BLaER1 (cell line): ENCODE measurements at regions not wholly inside any gene's neighbourhood (a gene's known extent, or its start where the extent isn't known, plus 50 kb on each side); places are given as distances from the start of the nearest gene placed in this dataset.

Experiments
- H3K27ac ChIP-seq: shearing (Covaris generic); formaldehyde crosslinking; 2 replicates; pipeline ENCODE4 v1.8.1; 2022
- H3K27me3 ChIP-seq: shearing (Covaris generic); formaldehyde crosslinking; 2 replicates; pipeline ENCODE4 v1.8.1; 2022
- H3K36me3 ChIP-seq: shearing (Covaris generic); formaldehyde crosslinking; 2 replicates; pipeline ENCODE4 v1.8.1; 2022
- H3K4me1 ChIP-seq: shearing (Covaris generic); formaldehyde crosslinking; 2 replicates; pipeline ENCODE4 v1.8.1; 2022
- H3K4me2 ChIP-seq: shearing (Covaris generic); formaldehyde crosslinking; 2 replicates; pipeline ENCODE4 v1.8.1; 2022
- H3K4me3 ChIP-seq: shearing (Covaris generic); formaldehyde crosslinking; 2 replicates; pipeline ENCODE4 v1.8.1; 2022
- H3K9ac ChIP-seq: shearing (Covaris generic); formaldehyde crosslinking; 2 replicates; pipeline ENCODE4 v1.8.1; 2022
- H3K9me3 ChIP-seq: shearing (Covaris generic); formaldehyde crosslinking; 2 replicates; pipeline ENCODE4 v1.8.1; 2022
- H4K20me1 ChIP-seq: shearing (Covaris generic); formaldehyde crosslinking; 2 replicates; pipeline ENCODE4 v1.8.1; 2022
- Cebpa-rat ChIP-seq: shearing (Covaris generic); IDR thresholded peaks from 2 replicates; pipeline ENCODE4 v1.8.1; 2022

DNA sequence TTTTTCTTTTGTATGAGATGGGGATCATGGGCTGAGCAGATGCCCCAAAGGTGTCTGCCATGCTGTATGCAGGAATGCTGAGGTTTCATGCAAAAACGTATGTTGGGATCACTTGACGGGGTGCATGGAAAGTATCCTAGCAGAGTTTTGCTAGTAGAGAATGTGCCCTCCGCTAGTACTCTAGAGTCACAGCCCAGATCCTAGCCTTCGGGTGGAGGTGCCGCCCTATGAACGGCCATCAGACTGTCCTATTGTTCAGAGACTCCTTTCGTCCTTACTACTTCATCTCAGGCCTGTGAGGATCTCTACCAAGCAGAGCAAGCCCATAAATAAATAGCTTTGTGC lies 69.6 kb upstream of the SPATA31E1 start:
- Histone ChIP-seq H3K36me3 (no peaks in the 10 kb centered on the region), H3K9ac (no peak overlapping the region), H3K4me1 (peaks cover 10% of the 10 kb centered on the region), H3K27me3 (no peaks in the 10 kb centered on the region), H3K4me2 (peak overlapping the region; percentile 33; the same call in 1 of the 2 replicates), H3K9me3 (peaks cover 21% of the 10 kb centered on the region), H4K20me1 (no peaks in the 10 kb centered on the region), H3K27ac (no peak overlapping the region), H3K4me3 (no peak overlapping the region)
- TF ChIP-seq Cebpa-rat = no peak

DNA sequence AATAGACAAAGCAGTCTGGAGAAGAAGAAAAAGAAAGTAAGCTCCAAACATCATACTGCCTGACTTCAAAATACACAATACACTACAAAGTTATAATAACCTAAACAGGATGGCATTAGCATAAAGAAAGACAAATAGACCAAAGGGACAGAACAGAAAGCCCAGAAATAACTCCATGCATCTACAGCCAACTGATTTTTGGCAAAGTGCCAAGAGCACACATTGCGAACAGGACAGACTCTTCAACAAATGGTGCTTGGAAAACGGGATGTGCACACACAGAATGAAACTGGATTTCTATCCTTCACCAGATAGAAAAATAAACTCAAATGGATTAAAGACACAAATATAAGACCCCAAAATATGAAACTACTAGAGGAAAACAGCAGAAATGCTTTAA lies 66.6 kb upstream of the SPATA31E1 start:
- H3K27me3 ChIP-seq = no peaks in the 10 kb centered on the region
- H4K20me1 ChIP-seq = no peaks in the 10 kb centered on the region
- peaks cover 10% of the 10 kb centered on the region for H3K4me1 ChIP-seq
- H3K36me3 ChIP-seq = no peaks in the 10 kb centered on the region
- H3K27ac ChIP-seq = no peak overlapping the region
- no peak overlapping the region for H3K9ac ChIP-seq
- TF ChIP-seq Cebpa-rat = no peak
- H3K4me3 ChIP-seq = no peak overlapping the region
- no peak overlapping the region for H3K4me2 ChIP-seq
- no peaks in the 10 kb centered on the region for H3K9me3 ChIP-seq

DNA sequence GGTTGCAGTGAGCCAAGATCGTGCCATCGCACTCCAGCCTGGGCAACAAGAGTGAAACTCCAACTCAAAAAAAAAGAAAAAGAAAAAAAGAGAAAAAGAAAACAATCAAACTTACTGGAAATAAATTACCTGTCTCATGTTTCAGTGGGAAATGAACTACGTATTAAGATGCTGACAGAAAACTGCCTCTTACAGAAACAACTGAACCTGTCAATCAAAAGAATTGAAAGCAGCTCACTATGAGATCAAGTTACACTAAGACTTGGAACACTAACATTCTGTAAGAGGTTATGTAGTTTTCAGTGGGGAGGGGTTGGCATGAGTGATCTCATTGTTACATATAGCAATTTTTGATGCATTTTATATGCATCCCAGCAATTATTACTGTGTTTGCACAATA lies 64.4 kb upstream of the SPATA31E1 start:
- no peaks in the 10 kb centered on the region for H3K27me3 ChIP-seq
- H3K4me3 ChIP-seq = no peak overlapping the region
- TF ChIP-seq Cebpa-rat = no peak
- H3K4me2 ChIP-seq = no peak overlapping the region
- H3K9ac ChIP-seq = no peak overlapping the region
- no peaks in the 10 kb centered on the region for H3K4me1 ChIP-seq
- no peaks in the 10 kb centered on the region for H4K20me1 ChIP-seq
- no peak overlapping the region for H3K27ac ChIP-seq
- H3K36me3 ChIP-seq = no peaks in the 10 kb centered on the region
- no peaks in the 10 kb centered on the region for H3K9me3 ChIP-seq

DNA sequence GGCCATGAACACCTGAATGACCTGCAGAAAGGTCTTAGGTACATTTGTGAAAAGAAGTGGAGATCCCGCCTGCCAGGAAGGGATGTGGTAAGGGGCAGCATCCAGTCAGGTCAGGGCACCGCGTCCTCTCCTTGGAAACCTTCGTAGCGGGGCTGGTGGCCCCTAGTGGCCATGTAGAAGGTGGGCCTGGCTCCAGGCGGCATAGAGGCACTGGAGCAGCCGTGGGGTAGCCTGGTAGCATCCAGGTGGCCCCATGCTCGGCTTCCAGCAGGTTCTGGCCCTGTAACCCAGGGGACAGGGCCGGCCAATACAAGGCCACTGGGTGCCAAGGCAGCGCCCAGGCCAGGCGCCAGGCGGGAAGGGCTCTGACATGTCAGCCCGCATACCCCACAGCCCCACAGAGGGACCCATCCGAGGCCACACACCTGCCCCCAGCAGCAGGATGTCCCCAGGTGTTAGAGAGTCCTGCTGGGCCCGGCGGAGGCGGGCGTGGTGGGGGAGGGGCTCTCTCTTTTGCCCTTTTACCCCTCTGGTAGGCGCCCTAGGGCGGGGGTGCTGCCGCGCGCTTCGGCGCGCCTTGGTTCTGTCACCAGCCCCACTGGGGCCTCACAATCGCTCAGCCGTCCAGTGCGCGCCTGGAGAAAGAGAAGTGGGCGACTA lies 58.3 kb upstream of the SPATA31E1 start:
- no peak for TF ChIP-seq Cebpa-rat

DNA sequence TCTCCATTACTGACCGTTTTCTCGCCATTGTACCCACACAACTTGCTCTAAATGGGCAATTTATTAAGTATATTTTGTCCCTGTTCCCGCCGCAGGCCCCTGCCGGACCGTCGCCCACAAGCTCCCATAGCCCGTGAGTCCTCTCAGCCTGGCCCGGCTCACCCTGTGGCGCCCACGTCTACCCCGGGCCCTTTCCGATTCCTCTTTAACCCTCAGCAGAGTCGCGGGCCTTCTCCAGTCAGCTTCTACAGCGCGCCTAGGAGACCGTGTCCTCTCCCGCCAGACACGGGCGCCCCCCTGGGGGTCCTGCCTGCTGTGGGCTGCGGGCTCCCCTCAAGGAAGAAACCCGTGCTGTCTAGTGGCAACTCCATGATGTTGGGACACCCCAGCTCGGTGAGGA lies 57.8 kb upstream of the SPATA31E1 start:
- H3K4me2 ChIP-seq = no peak overlapping the region
- no peaks in the 10 kb centered on the region for H3K4me1 ChIP-seq
- H3K27me3 ChIP-seq = no peaks in the 10 kb centered on the region
- no peak overlapping the region for H3K4me3 ChIP-seq
- peaks cover 14% of the 10 kb centered on the region for H3K9me3 ChIP-seq
- H3K36me3 ChIP-seq = no peaks in the 10 kb centered on the region
- no peak overlapping the region for H3K9ac ChIP-seq
- no peak for TF ChIP-seq Cebpa-rat
- H4K20me1 ChIP-seq = no peaks in the 10 kb centered on the region
- no peak overlapping the region for H3K27ac ChIP-seq

More for the DNA sequence above, 58.3 kb upstream of the SPATA31E1 start:
- no peak overlapping the region for H3K4me2 ChIP-seq
- peaks cover 14% of the 10 kb centered on the region for H3K9me3 ChIP-seq
- H3K9ac ChIP-seq = no peak overlapping the region
- no peak overlapping the region for H3K4me3 ChIP-seq
- no peaks in the 10 kb centered on the region for H4K20me1 ChIP-seq
- H3K36me3 ChIP-seq = no peaks in the 10 kb centered on the region
- no peaks in the 10 kb centered on the region for H3K4me1 ChIP-seq
- no peaks in the 10 kb centered on the region for H3K27me3 ChIP-seq
- H3K27ac ChIP-seq = no peak overlapping the region

GRCh38 chr9:87826331-87826730 lies 56.3 kb upstream of the SPATA31E1 start:
- Histone ChIP-seq H3K9me3 (peaks cover 14% of the 10 kb centered on the region), H4K20me1 (no peaks in the 10 kb centered on the region), H3K4me1 (no peaks in the 10 kb centered on the region), H3K4me2 (no peak overlapping the region), H3K27me3 (no peaks in the 10 kb centered on the region), H3K36me3 (no peaks in the 10 kb centered on the region), H3K9ac (no peak overlapping the region), H3K4me3 (no peak overlapping the region), H3K27ac (no peak overlapping the region)
- no peak for TF ChIP-seq Cebpa-rat

DNA sequence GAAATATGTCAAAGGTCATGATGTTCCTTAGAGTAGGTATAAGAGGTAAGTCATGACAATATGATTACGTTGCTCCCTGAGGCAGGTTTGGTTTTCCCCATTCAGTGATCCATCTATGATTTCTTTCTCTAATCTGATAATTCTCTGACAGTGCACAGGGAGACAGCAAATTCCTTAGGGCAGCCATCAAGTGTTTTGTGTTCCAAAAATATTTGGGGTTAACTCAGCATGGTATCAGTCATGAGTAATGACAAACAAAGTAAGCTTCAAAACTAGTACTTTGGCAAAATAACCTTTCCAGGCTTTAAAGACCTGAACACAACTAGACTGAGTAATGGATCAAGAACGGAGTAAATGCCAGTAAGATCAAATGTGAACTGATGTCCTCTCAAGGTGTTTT lies 55.3 kb upstream of the SPATA31E1 start:
- Histone ChIP-seq H4K20me1 (no peaks in the 10 kb centered on the region), H3K4me2 (no peak overlapping the region), H3K4me3 (no peak overlapping the region), H3K4me1 (no peaks in the 10 kb centered on the region), H3K9me3 (peaks cover 14% of the 10 kb centered on the region), H3K27ac (no peak overlapping the region), H3K36me3 (no peaks in the 10 kb centered on the region), H3K27me3 (no peaks in the 10 kb centered on the region), H3K9ac (no peak overlapping the region)
- TF ChIP-seq Cebpa-rat = no peak

DNA sequence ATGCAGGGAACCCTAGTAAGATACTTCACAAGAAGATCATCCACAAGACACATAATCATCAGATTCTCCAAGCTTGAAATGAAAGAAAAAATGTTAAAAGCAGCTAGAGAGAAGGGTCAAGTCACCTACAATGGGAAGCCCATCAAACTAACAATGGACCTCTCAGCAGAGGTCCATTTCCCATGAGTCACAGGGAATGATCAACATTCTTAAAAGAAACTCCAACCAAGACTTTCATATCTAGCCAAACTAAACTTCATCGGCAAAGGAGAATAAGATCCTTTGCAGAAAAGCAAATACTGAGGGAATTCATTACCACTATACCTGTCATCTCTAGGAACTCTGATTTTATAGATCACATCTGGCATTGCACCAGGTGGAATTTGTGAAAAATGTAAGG lies 52.9 kb upstream of the SPATA31E1 start:
- Histone ChIP-seq H3K4me2 (no peak overlapping the region), H4K20me1 (no peaks in the 10 kb centered on the region), H3K36me3 (no peaks in the 10 kb centered on the region), H3K9ac (no peak overlapping the region), H3K4me1 (no peaks in the 10 kb centered on the region), H3K27ac (no peak overlapping the region), H3K4me3 (no peak overlapping the region), H3K27me3 (no peaks in the 10 kb centered on the region), H3K9me3 (peaks cover 4% of the 10 kb centered on the region)
- TF ChIP-seq Cebpa-rat = no peak

- no peak overlapping the region for H3K9ac ChIP-seq
- H4K20me1 ChIP-seq = no peaks in the 10 kb centered on the region
- H3K4me2 ChIP-seq = no peak overlapping the region
- TF ChIP-seq Cebpa-rat = no peak
- H3K4me1 ChIP-seq = no peaks in the 10 kb centered on the region
- H3K4me3 ChIP-seq = no peak overlapping the region
- H3K9me3 ChIP-seq = no peaks in the 10 kb centered on the region
- H3K27me3 ChIP-seq = no peaks in the 10 kb centered on the region
- H3K36me3 ChIP-seq = no peaks in the 10 kb centered on the region
- no peak overlapping the region for H3K27ac ChIP-seq
Observed at GRCh38 chr9:87830446-87830845, 52.2 kb upstream of the SPATA31E1 start.

DNA sequence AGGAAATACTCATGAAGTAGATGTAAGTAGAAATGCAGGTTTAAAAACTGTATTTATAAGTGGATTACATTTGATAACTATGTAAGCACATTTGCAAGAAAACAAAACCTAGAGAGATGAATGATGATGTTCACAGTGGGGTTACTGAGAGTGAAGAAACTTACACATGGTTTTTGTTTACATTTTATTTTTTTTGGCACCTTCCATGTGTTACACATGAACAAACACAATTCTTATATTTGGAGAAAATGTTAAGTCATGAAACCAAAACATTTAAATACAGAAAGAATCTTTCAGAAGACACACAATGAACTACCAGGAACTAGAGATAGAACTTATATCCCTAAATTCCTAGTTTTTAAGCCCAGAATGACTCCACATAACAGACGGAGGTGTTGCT lies 51.5 kb upstream of the SPATA31E1 start:
- no peaks in the 10 kb centered on the region for H3K9me3 ChIP-seq
- H3K36me3 ChIP-seq = no peaks in the 10 kb centered on the region
- H3K27me3 ChIP-seq = no peaks in the 10 kb centered on the region
- no peaks in the 10 kb centered on the region for H4K20me1 ChIP-seq
- H3K9ac ChIP-seq = no peak overlapping the region
- no peak for TF ChIP-seq Cebpa-rat
- no peak overlapping the region for H3K4me2 ChIP-seq
- no peak overlapping the region for H3K27ac ChIP-seq
- no peaks in the 10 kb centered on the region for H3K4me1 ChIP-seq
- no peak overlapping the region for H3K4me3 ChIP-seq
